HepG2 (cell line): ENCODE measurements at regions not wholly inside any gene's neighbourhood (a gene's known extent, or its start where the extent isn't known, plus 50 kb on each side); places are given as distances from the start of the nearest gene placed in this dataset.

Experiments
- BRCA1 ChIP-seq: sonication (generic); formaldehyde crosslinking; IDR thresholded peaks from 2 replicates; pipeline ENCODE4 v1.4.0; 2020; ENCODE audit warnings: missing genetic modification reagents
- CENPT ChIP-seq: sonication (generic); formaldehyde crosslinking; IDR thresholded peaks from 2 replicates; pipeline ENCODE4 v1.8.0; 2022; ENCODE audit warnings: low read depth, mild to moderate bottlenecking, moderate library complexity, missing genetic modification reagents
- CREB3 ChIP-seq: sonication (generic); formaldehyde crosslinking; IDR thresholded peaks from 2 replicates; pipeline ENCODE4 v1.5.0; 2020; ENCODE audit warnings: missing genetic modification reagents
- IRF2 ChIP-seq: IDR thresholded peaks from 2 replicates; pipeline ENCODE4 v1.6.1; 2018; ENCODE audit warnings: missing genetic modification reagents, missing compliant biosample characterization
- NFYC ChIP-seq: IDR thresholded peaks from 2 replicates; pipeline ENCODE4 v1.6.1; 2016; ENCODE audit warnings: missing genetic modification reagents, missing compliant biosample characterization
- NPAS2 ChIP-seq: sonication (generic); formaldehyde crosslinking; IDR thresholded peaks from 2 replicates; pipeline ENCODE4 v1.8.0; 2022; ENCODE audit warnings: mild to moderate bottlenecking, missing genetic modification reagents, borderline replicate concordance
- PCBP1 ChIP-seq: fragments of 200-400 bp; formaldehyde crosslinking; IDR thresholded peaks from 2 replicates; pipeline ENCODE4 v1.6.1; 2017; ENCODE audit warnings: mild to moderate bottlenecking, low read depth, low read length, borderline replicate concordance
- PREB ChIP-seq: sonication (generic); formaldehyde crosslinking; IDR thresholded peaks from 2 replicates; pipeline ENCODE4 v1.4.0; 2020; ENCODE audit warnings: missing genetic modification reagents
- RAD21 ChIP-seq: fragments of 450-650 bp; formaldehyde crosslinking; IDR thresholded peaks from 2 replicates; pipeline ENCODE4 v1.5.0; 2020; ENCODE audit warnings: mild to moderate bottlenecking
- RAD51 ChIP-seq: fragments of 450-650 bp; IDR thresholded peaks from 2 replicates; pipeline ENCODE4 v1.6.1; 2016; ENCODE audit warnings: borderline replicate concordance
- SRY ChIP-seq: sonication (generic); formaldehyde crosslinking; IDR thresholded peaks from 2 replicates; pipeline ENCODE4 v1.8.0; 2022; ENCODE audit warnings: mild to moderate bottlenecking, missing genetic modification reagents
- TFAP4 ChIP-seq: sonication (generic); IDR thresholded peaks from 2 replicates; pipeline ENCODE4 v1.6.1; 2016; ENCODE audit warnings: low read depth, borderline replicate concordance
- ZBTB43 ChIP-seq: sonication (generic); formaldehyde crosslinking; conservative IDR thresholded peaks from 2 replicates; pipeline ENCODE4 v1.4.0; 2020; ENCODE audit warnings: missing genetic modification reagents
- ZKSCAN5 ChIP-seq: sonication (generic); formaldehyde crosslinking; IDR thresholded peaks from 2 replicates; pipeline ENCODE4 v1.5.1; 2020; ENCODE audit warnings: mild to moderate bottlenecking, missing genetic modification reagents
- ZNF225 ChIP-seq: sonication (generic); formaldehyde crosslinking; IDR thresholded peaks from 2 replicates; pipeline ENCODE4 v1.4.0; 2020; ENCODE audit warnings: mild to moderate bottlenecking, missing genetic modification reagents
- ZNF446 ChIP-seq: sonication (generic); formaldehyde crosslinking; IDR thresholded peaks from 2 replicates; pipeline ENCODE4 v1.5.0; 2020; ENCODE audit warnings: mild to moderate bottlenecking, missing genetic modification reagents
- ZNF460 ChIP-seq: sonication (generic); formaldehyde crosslinking; IDR thresholded peaks from 2 replicates; pipeline ENCODE4 v1.5.1; 2020; ENCODE audit warnings: missing genetic modification reagents, mild to moderate bottlenecking, borderline replicate concordance
- ZNF550 ChIP-seq: sonication (generic); formaldehyde crosslinking; IDR thresholded peaks from 2 replicates; pipeline ENCODE4 v1.4.0; 2020; ENCODE audit warnings: mild to moderate bottlenecking, missing genetic modification reagents, borderline replicate concordance
- ZNF687 ChIP-seq: sonication (generic); formaldehyde crosslinking; IDR thresholded peaks from 2 replicates; pipeline ENCODE4 v1.5.1; 2020; ENCODE audit warnings: mild to moderate bottlenecking, missing genetic modification reagents, moderate library complexity
- ZNF776 ChIP-seq: sonication (generic); formaldehyde crosslinking; IDR thresholded peaks from 2 replicates; pipeline ENCODE4 v1.4.0; 2020; ENCODE audit warnings: mild to moderate bottlenecking, missing genetic modification reagents
- ZNF83 ChIP-seq: sonication (generic); formaldehyde crosslinking; IDR thresholded peaks from 2 replicates; pipeline ENCODE4 v1.4.0; 2020; ENCODE audit warnings: missing genetic modification reagents, mild to moderate bottlenecking, borderline replicate concordance
- ZSCAN22 ChIP-seq: sonication (generic); formaldehyde crosslinking; IDR thresholded peaks from 2 replicates; pipeline ENCODE4 v1.4.0; 2020; ENCODE audit warnings: mild to moderate bottlenecking, missing genetic modification reagents

GRCh38 chr3:193843474-193844301 is 250.7 kb downstream of the OPA1 start (continued):
- TF ChIP-seq PREB (CRISPR knock-in tag) (no peak), ZNF446 (CRISPR knock-in tag) (no peak), BRCA1 (CRISPR knock-in tag) (no peak), ZBTB43 (CRISPR knock-in tag) (0 out of 2 replicates have a peak, but pooled peaks have one; percentile 34), ZNF83 (CRISPR knock-in tag) (no peak), CENPT (CRISPR knock-in tag) (no peak), RAD51 (no peak), ZNF550 (no peak), ZNF460 (no peak), TFAP4 (no peak), ZSCAN22 (CRISPR knock-in tag) (no peak), NFYC (no peak), ZKSCAN5 (no peak), NPAS2 (CRISPR knock-in tag) (no peak), RAD21 (no peak), ZNF776 (CRISPR knock-in tag) (no peak), PCBP1 (no peak), IRF2 (no peak), CREB3 (CRISPR knock-in tag) (no peak), ZNF225 (CRISPR knock-in tag) (no peak), SRY (CRISPR knock-in tag) (no peak), ZNF687 (CRISPR knock-in tag) (no peak)
